Uterus (tissue), 2 donors: ENCODE measurements at regions not wholly inside any gene's neighbourhood (a gene's known extent, or its start where the extent isn't known, plus 50 kb on each side); places are given as distances from the start of the nearest gene placed in this dataset.

Source experiments
- CTCF ChIP-seq, 4 experiments: fragments of 200-600 bp in 2 of 4; fragments of 450-650 bp in 2 of 4; sonication (generic) in 2 of 4; IDR thresholded peaks; one replicate each; pipeline ENCODE4 v1.5.1; 2016 to 2019; ENCODE audit warnings: antibody characterized with exemption in 4 of 4, mild to moderate bottlenecking in 2 of 4, moderate library complexity in 1 of 4
- POLR2A ChIP-seq, 2 donors: fragments of 450-650 bp; IDR thresholded peaks; one replicate each; pipeline ENCODE4 v1.6.1; 2016; ENCODE audit warnings: antibody characterized with exemption in 2 of 2, mild to moderate bottlenecking in 1 of 2, moderate library complexity in 1 of 2

- TF ChIP-seq CTCF (IDR thresholded peaks at IDR 0.05) (no peak), POLR2A (IDR thresholded peaks at IDR 0.05) (no peak)
Measured at GRCh38 chr7:126179916-126180315, 1072.8 kb downstream of the GRM8 start.
